ENCODE measurements at regions not wholly inside any gene's neighbourhood (a gene's known extent, or its start where the extent isn't known, plus 50 kb on each side); places are given as distances from the start of the nearest gene placed in this dataset.

- 75 to 82% methylated on average over 4 of the region's 4 CpGs for WGBS, 2 donors
- no peaks in the 10 kb centered on the region for H3K9me3 ChIP-seq
- no peak for DNase-seq
- H3K36me3 ChIP-seq = no peaks in the 10 kb centered on the region
- H3K4me1 ChIP-seq = no peaks in the 10 kb centered on the region
- no peaks in the 10 kb centered on the region for H3K27me3 ChIP-seq
- TF ChIP-seq CTCF (IDR thresholded peaks at IDR 0.05) (no peak), POLR2A (IDR thresholded peaks at IDR 0.05) (no peak)
- intact Hi-C loops (cut with DNase I) = no loop called here
- no peak overlapping the region for H3K27ac ChIP-seq
- H3K4me3 ChIP-seq = no peak overlapping the region
Measured at GRCh38 chr12:127583041-127583440, 683.9 kb upstream of the TMEM132C start.

- no peak for DNase-seq
- Histone ChIP-seq H3K4me1 (no peaks in the 10 kb centered on the region), H3K4me3 (no peak overlapping the region), H3K36me3 (no peaks in the 10 kb centered on the region), H3K27ac (no peak overlapping the region), H3K27me3 (no peaks in the 10 kb centered on the region), H3K9me3 (no peaks in the 10 kb centered on the region)
- intact Hi-C loops (cut with DNase I) = no loop called here
- WGBS, 2 donors = 53 to 60% methylated on average over 7 of the region's 7 CpGs
- TF ChIP-seq CTCF (IDR thresholded peaks at IDR 0.05) = no peak
- no peak for TF ChIP-seq POLR2A (IDR thresholded peaks at IDR 0.05)
Measured at GRCh38 chr12:127588249-127588648, 678.7 kb upstream of the TMEM132C start.

GRCh38 chr12:127589541-127589940 lies 677.4 kb upstream of the TMEM132C start:
- WGBS, 2 donors = 80 to 90% methylated on average over 1 of the region's 1 CpG
- TF ChIP-seq CTCF (IDR thresholded peaks at IDR 0.05) (no peak), POLR2A (IDR thresholded peaks at IDR 0.05) (no peak)
- H3K36me3 ChIP-seq = no peaks in the 10 kb centered on the region
- H3K9me3 ChIP-seq = no peaks in the 10 kb centered on the region
- intact Hi-C loops (cut with DNase I) = no loop called here
- H3K27ac ChIP-seq = no peak overlapping the region
- DNase-seq = no peak
- no peak overlapping the region for H3K4me3 ChIP-seq
- H3K4me1 ChIP-seq = no peaks in the 10 kb centered on the region
- no peaks in the 10 kb centered on the region for H3K27me3 ChIP-seq

- Histone ChIP-seq H3K4me1 (no peaks in the 10 kb centered on the region), H3K27ac (no peak overlapping the region), H3K4me3 (no peak overlapping the region), H3K9me3 (no peaks in the 10 kb centered on the region), H3K36me3 (no peaks in the 10 kb centered on the region), H3K27me3 (no peaks in the 10 kb centered on the region)
- no peak for DNase-seq
- intact Hi-C loops (cut with DNase I) = no loop called here
- WGBS, 2 donors = 59 to 75% methylated on average over 4 of the region's 4 CpGs
- TF ChIP-seq CTCF (IDR thresholded peaks at IDR 0.05) = no peak
- no peak for TF ChIP-seq POLR2A (IDR thresholded peaks at IDR 0.05)
Measured at GRCh38 chr12:127590868-127591267, 676.1 kb upstream of the TMEM132C start.

GRCh38 chr12:127592245-127592644 lies 674.7 kb upstream of the TMEM132C start:
- WGBS, 2 donors = 43 to 54% methylated on average over 5 of the region's 5 CpGs
- no peaks in the 10 kb centered on the region for H3K9me3 ChIP-seq
- H3K4me1 ChIP-seq = no peaks in the 10 kb centered on the region
- DNase-seq = no peak
- TF ChIP-seq POLR2A (IDR thresholded peaks at IDR 0.05) = no peak
- no peak for TF ChIP-seq CTCF (IDR thresholded peaks at IDR 0.05)
- H3K27ac ChIP-seq = no peak overlapping the region
- H3K4me3 ChIP-seq = no peak overlapping the region
- intact Hi-C loops (cut with DNase I) = no loop called here
- no peaks in the 10 kb centered on the region for H3K27me3 ChIP-seq
- H3K36me3 ChIP-seq = no peaks in the 10 kb centered on the region
